AG04450 (cell line): ENCODE measurements at regions not wholly inside any gene's neighbourhood (a gene's known extent, or its start where the extent isn't known, plus 50 kb on each side); places are given as distances from the start of the nearest gene placed in this dataset.

Experiments used
- CTCF ChIA-PET: fragments of 300-600, 350-600 bp; formaldehyde crosslinking; extraction: SDS; loops from one replicate; lab custom pipeline; 2022; ENCODE audit warnings: antibody characterized with exemption, inconsistent platforms; lab: Charles Lee
- POLR2A ChIA-PET: fragments of 350-600 bp; formaldehyde crosslinking; extraction: SDS; loops from one replicate; lab custom pipeline; 2021; ENCODE audit warnings: antibody characterized with exemption, inconsistent platforms; lab: Yijun Ruan, JAX
- DNase-seq: peaks from one replicate; pipeline ENCODE4 v3.0.0-alpha.2; 2011; ENCODE audit warnings: low read depth, low spot score
- H3K27ac ChIP-seq: one replicate; pipeline ENCODE4 v1.5.1; 2012; ENCODE audit warnings: low read depth, low read length, control low read depth
- H3K27me3 ChIP-seq: one replicate; pipeline ENCODE4 v1.6.0; 2012; ENCODE audit warnings: low read length; ENCODE audit not compliant: control insufficient read depth, insufficient read depth
- H3K4me3 ChIP-seq: 2 replicates; pipeline ENCODE4 v1.5.1; 2011; ENCODE audit warnings: mild to moderate bottlenecking, low read depth, low read length, control low read depth
- H3K9me3 ChIP-seq: 2 replicates; pipeline ENCODE4 v1.5.1; 2012; ENCODE audit warnings: low read length; ENCODE audit not compliant: control insufficient read depth, insufficient read depth
- CTCF ChIP-seq: IDR thresholded peaks from 2 replicates; pipeline ENCODE4 v1.5.1; 2011; ENCODE audit warnings: low read depth, low read length, control low read depth, inconsistent platforms

- no peak for TF ChIP-seq CTCF
- DNase-seq, result no peak
- Histone ChIP-seq H3K27ac (no peak overlapping the region), H3K27me3 (no peaks in the 10 kb centered on the region), H3K4me3 (no peak overlapping the region), H3K9me3 (no peaks in the 10 kb centered on the region)
- CTCF ChIA-PET, result no interaction called here
- POLR2A ChIA-PET, result no interaction called here
Observed at GRCh38 chr4:59979061-59979460, 1221.1 kb upstream of the ADGRL3 start.

DNA sequence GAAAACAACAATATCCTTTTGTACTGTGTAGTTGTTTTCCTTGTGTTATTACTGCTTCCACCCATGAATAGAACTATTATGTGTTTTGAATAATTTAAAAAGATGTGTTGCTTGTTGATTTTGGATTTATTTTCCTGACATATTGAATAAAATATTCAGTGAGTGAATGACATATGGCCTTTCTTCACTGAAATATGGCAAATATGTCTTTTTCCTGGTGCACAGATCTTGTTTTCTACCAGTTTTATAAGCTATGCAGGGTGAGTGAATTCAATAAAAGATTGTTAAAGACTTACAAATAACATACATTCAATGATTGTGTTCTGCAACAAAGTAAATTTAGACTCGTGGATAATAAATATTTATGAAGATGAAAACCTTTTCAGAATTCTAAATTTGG, 1216.3 kb upstream of the ADGRL3 start:
- ChIA-PET POLR2A (no interaction called here), CTCF (no interaction called here)
- TF ChIP-seq CTCF, result no peak
- H3K4me3 ChIP-seq, result no peak overlapping the region
- no peak for DNase-seq
- no peaks in the 10 kb centered on the region for H3K27me3 ChIP-seq
- H3K9me3 ChIP-seq, result no peaks in the 10 kb centered on the region
- H3K27ac ChIP-seq, result no peak overlapping the region

DNA sequence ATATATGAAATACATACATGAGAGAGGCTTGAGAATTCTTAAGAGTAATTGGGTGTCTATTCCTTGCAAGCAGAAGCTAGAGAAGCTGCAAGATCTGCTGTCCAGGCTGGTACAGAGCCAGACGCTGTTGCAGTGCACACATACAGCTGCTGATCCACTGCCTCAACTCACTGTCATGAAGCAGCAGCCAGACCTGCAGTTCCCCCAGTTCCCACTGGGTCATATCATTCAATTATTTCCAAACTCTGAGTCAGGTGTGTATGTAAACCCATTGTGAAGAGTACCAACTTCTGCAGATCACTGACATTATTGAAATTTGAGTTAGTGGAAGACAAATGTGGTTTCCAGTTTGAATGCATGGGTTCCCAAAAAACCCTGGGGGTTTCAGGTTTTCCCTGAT, 1212.8 kb upstream of the ADGRL3 start:
- ChIA-PET POLR2A (no interaction called here), CTCF (no interaction called here)
- DNase-seq, result no peak
- Histone ChIP-seq H3K27me3 (no peaks in the 10 kb centered on the region), H3K4me3 (no peak overlapping the region), H3K27ac (no peak overlapping the region), H3K9me3 (no peaks in the 10 kb centered on the region)
- no peak for TF ChIP-seq CTCF

- DNase-seq, result no peak
- TF ChIP-seq CTCF, result no peak
- peaks cover 10% of the 10 kb centered on the region; the same call in 1 of the 2 replicates for H3K9me3 ChIP-seq
- no peaks in the 10 kb centered on the region for H3K27me3 ChIP-seq
- POLR2A ChIA-PET, result no interaction called here
- H3K27ac ChIP-seq, result no peak overlapping the region
- H3K4me3 ChIP-seq, result no peak overlapping the region
- CTCF ChIA-PET, result no interaction called here
Observed at GRCh38 chr4:59994118-59994517, 1206.0 kb upstream of the ADGRL3 start.

- no peak overlapping the region for H3K4me3 ChIP-seq
- TF ChIP-seq CTCF, result no peak
- POLR2A ChIA-PET, result no interaction called here
- CTCF ChIA-PET, result no interaction called here
- DNase-seq, result no peak
- no peaks in the 10 kb centered on the region for H3K27me3 ChIP-seq
- H3K27ac ChIP-seq, result no peak overlapping the region
- H3K9me3 ChIP-seq, result no peaks in the 10 kb centered on the region; the same call in 1 of the 2 replicates
Observed at GRCh38 chr4:60002603-60003337, 1197.4 kb upstream of the ADGRL3 start.
